ENCODE measurements at regions not wholly inside any gene's neighbourhood (a gene's known extent, or its start where the extent isn't known, plus 50 kb on each side); places are given as distances from the start of the nearest gene placed in this dataset.

DNA sequence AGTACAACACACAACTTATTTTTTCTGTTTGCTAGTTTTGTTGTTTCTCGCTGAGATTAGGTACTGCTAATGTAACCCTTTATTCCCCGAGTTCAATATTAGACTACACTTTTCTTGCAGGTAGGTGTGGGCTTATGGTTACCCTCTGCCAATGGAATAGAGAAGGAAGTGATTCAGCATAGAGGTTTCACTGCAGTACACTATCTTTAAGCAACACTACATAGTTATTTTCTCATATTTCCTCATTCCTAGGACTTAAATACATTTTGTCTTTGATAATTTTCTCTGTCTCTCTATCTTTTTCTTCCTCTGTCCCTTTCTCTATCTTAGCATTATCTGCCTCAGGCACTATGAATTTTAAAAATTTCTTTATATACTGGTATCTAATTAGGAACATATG, 791.0 kb downstream of the FAM181B start:
- no CpG with 5 or more reads among the region's 2 CpGs for WGBS (ENCODE audit: extremely low coverage, insufficient read length, low lambda C conversion rate)
- Mint-ChIP-seq H3K27me3 (ENCODE audit: low read depth) (no peaks in the 10 kb centered on the region), H3K4me3 (no peak overlapping the region), H3K9me3 (no peaks in the 10 kb centered on the region), H3K27ac (no peak overlapping the region), H3K36me3 (ENCODE audit: insufficient read depth in 1 of 3, low read depth in 3 of 3) (no peaks in the 10 kb centered on the region), H3K4me1 (peaks cover 6 to 8% of the 10 kb centered on the region in 2 experiments)
- Histone ChIP-seq H3K18ac (ENCODE audit: insufficient read length, low read depth, low read length) (no peak overlapping the region), H3K4me2 (ENCODE audit: insufficient read depth, insufficient read length, low read length) (no peak overlapping the region), H3K9me3 (ENCODE audit: control insufficient read depth, low read depth, low read length) (no peaks in the 10 kb centered on the region), H4K8ac (replicated peaks; ENCODE audit: insufficient read length, low read depth, low read length) (no peak overlapping the region), H3K9ac (ENCODE audit: extremely low read depth, insufficient read length, low read length) (no peak overlapping the region), H3K79me2 (ENCODE audit: insufficient read depth, low read length) (no peaks in the 10 kb centered on the region), H4K91ac (ENCODE audit: insufficient read length, low read depth, low read length) (no peak overlapping the region), H3K79me1 (ENCODE audit: insufficient read depth, low read depth, low read length, poor library complexity, severe bottlenecking) (no peaks in the 10 kb centered on the region), H3T11ph (ENCODE audit: low read length) (no peak overlapping the region), H2BK20ac (ENCODE audit: low read depth, low read length, poor library complexity, severe bottlenecking) (no peak overlapping the region), H3K27ac (ENCODE audit: insufficient read length, low read depth, low read length) (no peak overlapping the region), H3K14ac (ENCODE audit: insufficient read depth, low read length) (no peak overlapping the region), H2BK120ac (ENCODE audit: low read depth, low read length, poor library complexity, severe bottlenecking) (no peak overlapping the region), H3K56ac (ENCODE audit: insufficient read length, low read depth, low read length) (no peak overlapping the region), H2AFZ (ENCODE audit: low read length) (no peak overlapping the region), H2BK12ac (ENCODE audit: insufficient read length, low read depth, low read length) (no peak overlapping the region), H2AK5ac (ENCODE audit: insufficient read length, low read length) (no peak overlapping the region), H4K5ac (ENCODE audit: insufficient read length, low read depth, low read length) (no peak overlapping the region), H3K27me3 (ENCODE audit: insufficient read depth, low read length) (no peaks in the 10 kb centered on the region), H4K20me1 (ENCODE audit: control insufficient read depth, insufficient read depth, insufficient read length) (no peaks in the 10 kb centered on the region), H3K4ac (ENCODE audit: low read depth, low read length) (no peak overlapping the region), H2BK15ac (ENCODE audit: low read depth, low read length) (no peak overlapping the region), H3K4me1 (ENCODE audit: insufficient read depth, low read length) (no peaks in the 10 kb centered on the region), H2BK5ac (ENCODE audit: insufficient read length, low read length) (no peak overlapping the region), H3K23ac (ENCODE audit: insufficient read length, low read depth, low read length) (no peak overlapping the region), H3K23me2 (ENCODE audit: insufficient read length, low read depth, low read length, poor library complexity, severe bottlenecking) (no peaks in the 10 kb centered on the region)
- DNase-seq: no peak
- TF ChIP-seq, protein P1, sequence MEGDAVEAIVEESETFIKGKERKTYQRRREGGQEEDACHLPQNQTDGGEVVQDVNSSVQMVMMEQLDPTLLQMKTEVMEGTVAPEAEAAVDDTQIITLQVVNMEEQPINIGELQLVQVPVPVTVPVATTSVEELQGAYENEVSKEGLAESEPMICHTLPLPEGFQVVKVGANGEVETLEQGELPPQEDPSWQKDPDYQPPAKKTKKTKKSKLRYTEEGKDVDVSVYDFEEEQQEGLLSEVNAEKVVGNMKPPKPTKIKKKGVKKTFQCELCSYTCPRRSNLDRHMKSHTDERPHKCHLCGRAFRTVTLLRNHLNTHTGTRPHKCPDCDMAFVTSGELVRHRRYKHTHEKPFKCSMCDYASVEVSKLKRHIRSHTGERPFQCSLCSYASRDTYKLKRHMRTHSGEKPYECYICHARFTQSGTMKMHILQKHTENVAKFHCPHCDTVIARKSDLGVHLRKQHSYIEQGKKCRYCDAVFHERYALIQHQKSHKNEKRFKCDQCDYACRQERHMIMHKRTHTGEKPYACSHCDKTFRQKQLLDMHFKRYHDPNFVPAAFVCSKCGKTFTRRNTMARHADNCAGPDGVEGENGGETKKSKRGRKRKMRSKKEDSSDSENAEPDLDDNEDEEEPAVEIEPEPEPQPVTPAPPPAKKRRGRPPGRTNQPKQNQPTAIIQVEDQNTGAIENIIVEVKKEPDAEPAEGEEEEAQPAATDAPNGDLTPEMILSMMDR (conservative IDR thresholded peaks at IDR 0.05): no peak

Data from H9 (cell line).